ENCODE measurements at regions not wholly inside any gene's neighbourhood (a gene's known extent, or its start where the extent isn't known, plus 50 kb on each side); places are given as distances from the start of the nearest gene placed in this dataset.

- Histone ChIP-seq H3K27me3 (no peaks in the 10 kb centered on the region), H3K9me3 (no peaks in the 10 kb centered on the region), H3K4me3 (ENCODE audit: low read depth, low read length) (peak overlapping the region; percentile 18), H3K36me3 (no peaks in the 10 kb centered on the region), H3K4me1 (peaks cover 34% of the 10 kb centered on the region)
- no peak for TF ChIP-seq CTCF (IDR thresholded peaks at IDR 0.05; ENCODE audit: low read depth, low read length)
- DNase-seq = peak; percentile 58
These were observed 431.2 kb downstream of the LPIN1 start for GRCh38 chr2:12177455-12178288.

- peak; percentile 25 for DNase-seq
- Histone ChIP-seq H3K27me3 (no peaks in the 10 kb centered on the region), H3K9me3 (no peaks in the 10 kb centered on the region), H3K4me1 (peaks cover 37% of the 10 kb centered on the region), H3K4me3 (ENCODE audit: low read depth, low read length) (no peak overlapping the region), H3K36me3 (no peaks in the 10 kb centered on the region)
- TF ChIP-seq CTCF (IDR thresholded peaks at IDR 0.05; ENCODE audit: low read depth, low read length) = no peak
These were observed 432.1 kb downstream of the LPIN1 start for GRCh38 chr2:12178289-12179080.

GRCh38 chr2:12180031-12180430 lies 433.6 kb downstream of the LPIN1 start:
- Histone ChIP-seq H3K4me3 (ENCODE audit: low read depth, low read length) (no peak overlapping the region), H3K9me3 (no peaks in the 10 kb centered on the region), H3K27me3 (no peaks in the 10 kb centered on the region), H3K36me3 (no peaks in the 10 kb centered on the region), H3K4me1 (peaks cover 37% of the 10 kb centered on the region)
- no peak for DNase-seq
- no peak for TF ChIP-seq CTCF (IDR thresholded peaks at IDR 0.05; ENCODE audit: low read depth, low read length)

GRCh38 chr2:12183032-12183645 lies 436.7 kb downstream of the LPIN1 start:
- Histone ChIP-seq H3K4me3 (ENCODE audit: low read depth, low read length) (no peak overlapping the region), H3K9me3 (no peaks in the 10 kb centered on the region), H3K27me3 (no peaks in the 10 kb centered on the region), H3K36me3 (no peaks in the 10 kb centered on the region), H3K4me1 (peaks cover 11% of the 10 kb centered on the region)
- no peak for DNase-seq
- TF ChIP-seq CTCF (IDR thresholded peaks at IDR 0.05; ENCODE audit: low read depth, low read length) = no peak

- no peaks in the 10 kb centered on the region for H3K9me3 ChIP-seq
- no peak for DNase-seq
- H3K4me3 ChIP-seq (ENCODE audit: low read depth, low read length) = no peak overlapping the region
- H3K27me3 ChIP-seq = no peaks in the 10 kb centered on the region
- H3K36me3 ChIP-seq = no peaks in the 10 kb centered on the region
- TF ChIP-seq CTCF (IDR thresholded peaks at IDR 0.05; ENCODE audit: low read depth, low read length) = no peak
- H3K4me1 ChIP-seq = no peaks in the 10 kb centered on the region
These were observed 446.3 kb downstream of the LPIN1 start for GRCh38 chr2:12192762-12193161.

Measured in BE2C (cell line).